ENCODE measurements at regions not wholly inside any gene's neighbourhood (a gene's known extent, or its start where the extent isn't known, plus 50 kb on each side); places are given as distances from the start of the nearest gene placed in this dataset.
A peak's percentile ranks its signal among the peaks of the same experiment; 100 is the strongest.

DNA sequence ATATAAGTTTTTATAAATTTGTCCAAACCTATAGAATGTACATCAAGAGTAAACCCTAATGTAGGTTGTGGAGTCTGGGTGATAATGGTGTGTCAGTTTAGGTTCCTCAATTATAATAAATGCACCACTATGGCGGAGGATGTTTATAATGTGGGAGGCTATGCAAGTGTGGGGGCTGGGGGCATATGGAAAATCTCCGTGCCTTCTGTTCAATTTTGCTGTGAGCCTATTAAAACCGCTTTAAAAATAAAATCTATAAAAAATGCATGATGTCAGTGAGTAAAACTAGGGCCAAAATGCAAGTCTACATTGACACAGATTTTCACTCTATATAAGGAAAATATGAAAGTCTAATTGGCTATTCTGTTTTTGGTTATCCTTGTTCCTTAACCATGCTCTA lies 774.9 kb upstream of the ALCAM start:
- ATAC-seq = no peak

DNA sequence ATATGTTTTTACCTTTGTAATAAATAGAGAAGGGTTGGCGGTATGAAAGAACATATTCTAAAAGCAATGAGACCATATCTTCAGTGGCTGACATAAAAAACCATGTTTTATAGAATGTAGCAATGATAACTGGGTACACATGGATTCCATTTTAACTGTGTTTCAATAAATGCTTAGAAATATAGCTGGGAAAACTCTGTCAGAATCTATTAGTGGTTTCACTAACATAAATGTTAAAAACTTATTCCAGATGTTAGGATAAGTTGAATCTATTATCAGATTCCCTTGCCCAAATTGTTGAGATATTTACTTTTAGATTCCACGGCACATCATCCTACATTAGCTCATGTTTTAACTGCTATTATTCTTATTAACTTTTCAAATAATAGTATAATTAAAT lies 772.2 kb upstream of the ALCAM start:
- no peak for ATAC-seq

DNA sequence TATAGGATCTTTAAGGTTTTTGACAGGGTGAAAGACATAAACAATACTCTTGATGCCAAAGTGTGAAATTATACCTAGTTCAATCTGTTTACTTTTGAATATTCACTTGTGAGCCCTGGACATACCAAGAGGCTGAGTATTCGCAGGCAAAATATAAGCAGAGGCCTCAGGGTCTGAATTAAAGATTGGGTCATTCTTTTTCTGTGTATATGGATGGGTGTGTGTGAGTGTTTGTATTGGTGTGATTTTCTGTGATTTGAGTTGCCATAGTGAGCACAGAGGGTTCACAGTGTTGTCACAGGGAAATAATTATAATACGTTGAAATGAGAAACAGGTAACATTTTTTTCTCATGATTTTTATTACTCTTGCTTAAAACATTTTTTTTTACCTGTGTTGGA lies 770.7 kb upstream of the ALCAM start:
- ATAC-seq = no peak

DNA sequence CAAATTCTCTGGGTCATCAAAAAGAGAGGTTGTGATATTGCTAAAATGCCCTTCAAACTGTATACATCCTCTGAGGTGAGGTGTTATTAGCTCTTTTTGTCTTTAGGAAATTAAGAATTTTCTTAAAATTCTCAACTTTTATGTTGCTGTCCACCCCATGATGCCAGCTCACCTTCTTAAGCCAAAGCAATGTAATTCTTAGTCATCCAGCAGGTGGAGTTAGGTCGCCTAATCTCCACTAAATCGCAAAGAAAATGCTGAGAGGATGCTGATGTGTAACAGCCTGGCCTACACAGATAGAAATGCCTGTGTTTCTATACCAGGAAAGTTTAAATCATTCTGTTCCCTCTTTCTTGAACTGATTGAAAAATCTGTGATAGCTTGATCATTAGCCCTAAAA lies 770.2 kb upstream of the ALCAM start:
- no peak for ATAC-seq

DNA sequence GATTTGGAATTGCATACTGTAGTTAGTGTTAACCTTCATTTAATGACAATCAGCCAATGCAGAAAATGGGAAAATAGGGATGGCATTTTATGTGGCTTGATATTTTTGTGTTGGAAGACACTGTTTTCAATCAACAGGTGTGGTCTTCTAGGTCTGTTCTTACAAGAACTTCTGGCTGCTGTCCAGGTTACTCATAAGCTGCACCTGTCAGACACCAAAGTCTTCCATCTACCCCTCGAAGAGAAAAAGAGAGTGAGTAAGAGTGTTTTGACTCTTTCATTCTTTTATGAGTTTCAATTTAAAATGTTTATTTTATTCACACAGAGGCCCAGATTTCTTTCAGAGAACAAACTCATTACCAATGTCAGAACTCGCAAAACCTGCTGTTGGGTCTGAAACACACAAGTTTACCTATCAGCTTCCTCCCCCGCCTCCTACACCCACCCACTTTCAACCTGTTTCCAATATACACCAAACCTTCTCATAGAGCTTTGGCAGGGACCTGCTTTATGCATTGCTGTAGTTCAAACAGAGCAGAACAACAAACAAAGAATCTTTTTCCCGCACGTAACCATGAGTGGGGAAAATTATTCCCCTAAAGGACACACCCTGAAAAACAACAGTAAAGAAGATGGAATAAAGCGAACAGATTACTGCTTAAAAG lies 767.7 kb upstream of the ALCAM start:
- ATAC-seq = no peak

DNA sequence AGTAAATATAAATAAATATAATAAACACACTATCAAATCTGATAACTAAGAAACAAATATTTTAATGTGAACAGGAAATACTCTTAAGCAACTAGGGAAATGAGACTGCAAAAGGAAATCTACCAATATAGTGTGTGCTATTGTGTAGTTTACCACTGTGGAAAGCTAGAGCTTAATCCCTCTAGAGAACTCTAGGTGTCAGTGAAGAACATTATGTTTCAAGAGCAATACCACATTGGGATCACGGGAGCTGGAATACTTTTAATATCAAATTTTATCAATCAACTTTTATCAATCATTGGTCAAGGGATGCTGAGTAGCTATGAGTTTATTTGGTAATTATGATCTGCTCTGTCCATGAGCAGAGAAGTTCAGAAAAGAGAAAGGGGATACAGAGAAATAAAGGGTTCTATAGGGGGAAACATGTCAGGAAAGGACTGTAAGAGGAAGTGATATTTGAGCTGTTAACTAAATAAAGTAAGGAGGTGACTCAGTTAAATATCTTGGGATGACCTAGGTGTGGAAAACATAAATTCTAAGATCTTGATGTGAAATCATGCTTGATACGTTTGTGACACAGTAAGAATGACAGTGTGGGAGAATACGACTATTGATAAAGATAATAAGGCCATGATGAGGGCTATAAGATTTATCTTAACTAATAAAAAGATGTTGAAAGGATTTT lies 762.2 kb upstream of the ALCAM start:
- no peak for ATAC-seq

DNA sequence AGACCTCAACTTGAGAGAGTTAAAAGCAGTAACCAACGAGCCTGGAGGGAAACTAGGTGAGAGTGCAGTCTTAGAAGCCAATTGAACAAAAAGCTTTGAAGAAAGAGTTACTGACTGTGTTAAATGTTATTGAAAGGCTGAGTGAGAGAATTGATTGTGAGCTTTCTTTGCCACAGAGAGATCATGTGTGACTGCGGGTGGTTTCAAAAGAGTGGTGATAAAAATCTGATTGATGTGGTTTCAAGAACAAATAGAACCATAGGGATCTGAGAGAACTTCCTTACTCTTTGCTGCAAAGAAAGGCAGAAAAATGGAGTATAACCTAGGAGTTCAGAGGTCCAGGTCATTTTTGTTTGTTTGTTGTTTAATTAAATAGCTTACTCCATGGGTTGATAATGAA lies 759.9 kb upstream of the ALCAM start:
- no peak for ATAC-seq

DNA sequence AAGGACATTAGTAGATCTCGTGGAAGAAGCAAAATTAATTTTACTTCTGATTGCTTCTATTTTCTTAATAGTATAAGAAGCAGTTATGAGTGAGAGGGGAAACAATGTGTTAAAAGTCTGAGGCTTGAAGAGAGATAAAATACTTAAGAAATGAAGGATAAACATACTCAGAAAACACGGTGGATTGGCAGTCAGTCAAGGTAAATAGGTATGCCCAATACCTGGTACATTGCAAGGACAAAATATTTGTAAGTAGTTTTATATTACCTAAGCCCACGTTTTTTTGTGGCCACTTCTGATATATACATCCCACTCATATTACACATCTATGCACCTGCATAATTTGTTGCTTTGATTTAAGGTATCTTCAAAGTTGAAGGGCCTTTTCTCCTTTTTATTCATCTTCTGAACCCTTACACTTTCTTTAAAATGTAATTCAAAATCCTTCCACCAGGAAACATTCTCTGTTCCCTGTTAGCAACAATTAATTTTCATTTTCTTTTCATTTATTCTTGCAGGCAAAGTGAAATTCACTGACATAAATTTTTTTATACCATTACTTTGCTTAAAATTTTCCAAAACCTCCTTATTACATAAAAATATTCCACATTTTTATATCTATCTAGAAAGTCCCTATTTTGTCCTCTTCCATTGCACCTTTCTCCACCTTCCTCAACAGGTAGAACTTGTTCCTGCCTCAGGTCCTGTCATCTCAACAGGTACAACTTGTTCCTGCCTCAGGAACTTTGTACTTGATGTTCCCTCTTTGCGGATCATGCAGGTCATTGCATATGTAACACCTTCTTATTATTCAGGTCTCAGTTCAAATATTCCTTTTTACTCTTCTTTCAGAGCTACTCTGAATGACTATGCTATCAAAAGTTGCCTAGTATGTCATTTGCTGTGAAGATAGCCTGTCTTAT lies 755.7 kb upstream of the ALCAM start:
- ATAC-seq = peak; percentile 90

DNA sequence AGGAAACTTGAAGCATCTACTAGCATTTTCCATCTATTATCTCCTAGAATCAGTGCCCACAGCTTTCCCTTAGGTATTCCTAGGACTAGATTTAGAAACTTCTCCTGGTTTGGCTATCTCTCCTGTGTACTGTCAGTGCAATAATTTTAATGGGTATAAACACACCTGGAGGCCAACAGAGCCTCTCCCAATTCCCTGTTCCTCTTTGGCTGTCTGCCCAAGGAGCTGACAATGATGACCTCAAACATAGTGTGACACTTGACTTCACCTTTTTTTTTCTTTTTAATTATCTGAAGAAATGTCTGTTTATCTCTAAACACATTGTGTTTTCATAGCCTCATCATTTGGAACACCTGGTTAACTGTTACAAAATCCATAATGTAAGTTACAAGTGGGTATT lies 754.5 kb upstream of the ALCAM start:
- ATAC-seq = peak; percentile 53

DNA sequence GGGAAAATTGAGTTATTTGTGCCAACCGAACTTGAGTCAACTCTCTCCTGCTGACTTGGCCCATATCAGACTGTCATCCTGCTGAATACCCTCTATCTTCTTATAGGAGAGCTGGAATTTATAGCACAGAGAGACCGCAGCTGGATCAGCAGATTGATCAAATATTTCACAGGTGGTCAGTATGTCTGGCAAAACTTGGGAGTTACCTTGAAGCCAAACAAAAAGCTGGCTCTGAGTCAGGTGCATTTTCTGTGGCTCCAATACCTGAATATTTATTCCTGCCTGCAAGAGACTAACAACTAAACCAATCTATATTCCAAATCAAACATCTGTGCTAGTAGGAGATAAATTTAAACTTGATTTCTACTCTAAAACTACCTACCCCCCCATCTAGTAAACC lies 752.1 kb upstream of the ALCAM start:
- ATAC-seq = no peak

DNA sequence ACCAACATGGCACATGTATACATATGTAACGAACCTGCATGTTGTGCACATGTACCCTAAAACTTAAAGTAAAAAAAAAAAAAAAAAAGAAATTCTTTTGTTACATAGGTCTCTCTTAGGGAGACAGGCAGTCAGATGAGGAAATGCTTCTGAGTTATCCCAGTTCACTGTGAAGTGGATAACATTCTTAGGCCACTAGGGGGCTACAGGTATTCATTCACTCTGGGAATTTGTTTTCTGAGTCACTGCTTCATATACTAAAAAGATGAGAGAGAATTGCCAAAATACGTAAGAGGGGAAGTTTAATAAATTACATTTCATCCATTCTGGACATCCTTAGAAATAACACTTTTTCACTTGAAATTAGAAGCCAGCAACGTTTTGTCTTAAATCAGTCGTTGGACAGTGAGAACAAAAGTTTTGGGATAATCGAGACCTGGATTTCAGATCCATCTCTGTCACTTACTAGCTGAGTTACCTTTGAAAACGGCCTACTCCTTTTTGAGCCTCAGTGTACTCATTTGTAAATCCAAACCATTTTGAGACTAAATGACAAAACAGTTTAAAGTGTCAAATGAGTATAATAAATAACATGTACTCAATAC lies 738.4 kb upstream of the ALCAM start:
- no peak for ATAC-seq

DNA sequence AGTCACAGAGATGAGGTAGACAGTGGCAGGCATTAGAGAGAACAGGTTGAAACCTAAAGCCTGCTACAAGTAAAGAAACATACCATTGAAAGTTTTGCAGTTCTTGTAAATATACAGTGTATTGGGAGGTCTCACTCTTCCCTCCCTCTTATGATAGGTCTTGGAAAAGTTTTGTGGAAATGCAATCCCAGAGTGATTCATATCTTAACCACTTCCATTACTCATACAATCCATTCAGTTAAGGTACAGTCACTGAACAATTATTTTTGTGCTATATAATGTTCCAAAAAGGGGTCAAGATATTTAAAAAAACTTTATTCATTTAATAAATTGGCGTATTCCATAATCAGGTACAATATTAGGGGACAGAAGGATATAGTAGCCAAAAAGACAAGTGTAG lies 737.7 kb upstream of the ALCAM start:
- ATAC-seq = no peak

DNA sequence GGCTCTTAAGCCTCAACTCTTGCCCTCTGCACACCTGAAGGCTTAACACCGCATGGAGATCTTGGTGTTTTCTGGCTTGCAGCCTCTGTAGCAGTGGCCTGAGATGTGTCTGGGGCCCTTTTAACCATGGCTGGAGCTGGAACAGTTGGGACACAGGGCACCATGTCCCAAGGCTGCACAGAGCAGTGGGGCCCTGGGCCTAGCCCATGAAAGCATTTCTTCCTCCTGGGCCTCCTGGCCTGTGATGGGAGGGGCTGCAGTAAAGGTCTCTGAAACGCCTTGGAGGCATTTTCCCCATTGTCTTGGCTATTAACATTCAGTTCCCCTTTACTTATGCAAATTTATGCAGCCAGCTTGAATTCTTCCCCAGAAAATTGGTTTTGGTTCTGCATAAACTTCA lies 735.5 kb upstream of the ALCAM start:
- ATAC-seq = no peak

DNA sequence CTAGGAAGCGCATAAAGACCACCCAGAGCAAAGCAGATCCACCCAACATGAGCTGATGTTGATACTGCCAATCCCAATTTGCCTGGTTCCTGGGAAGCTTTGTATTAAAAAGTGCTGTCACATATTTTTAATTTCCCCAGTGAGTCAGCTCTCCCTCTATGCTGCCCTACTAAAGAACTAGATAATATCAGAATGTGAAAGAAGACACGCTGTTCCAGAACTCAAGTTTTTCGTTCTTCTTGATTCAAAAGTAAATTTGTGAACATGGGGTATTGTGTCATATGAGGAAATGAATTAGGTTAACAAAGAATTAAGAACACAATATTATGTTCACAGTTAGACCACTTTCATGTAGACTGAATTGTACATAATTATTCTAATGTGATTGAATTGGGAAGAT lies 734.2 kb upstream of the ALCAM start:
- ATAC-seq = no peak

DNA sequence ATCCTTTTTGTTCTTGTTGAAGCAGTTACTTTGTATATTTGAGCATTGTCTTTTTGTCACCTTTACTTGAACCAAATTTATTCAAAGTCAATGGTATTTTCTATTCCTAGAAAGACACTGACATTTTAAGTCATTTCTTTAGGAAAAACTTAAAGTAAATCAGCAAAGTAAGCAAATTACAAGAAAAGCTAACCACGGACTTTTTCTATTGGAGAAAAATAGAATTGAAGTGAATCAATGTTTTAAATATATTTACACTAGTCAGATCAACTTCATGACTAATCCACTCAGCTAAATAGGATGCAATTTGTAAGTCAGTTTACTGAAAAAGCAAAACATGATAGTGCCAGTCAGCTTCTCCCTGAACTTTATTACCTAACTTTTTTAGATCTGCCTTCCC lies 733.8 kb upstream of the ALCAM start:
- no peak for ATAC-seq

DNA sequence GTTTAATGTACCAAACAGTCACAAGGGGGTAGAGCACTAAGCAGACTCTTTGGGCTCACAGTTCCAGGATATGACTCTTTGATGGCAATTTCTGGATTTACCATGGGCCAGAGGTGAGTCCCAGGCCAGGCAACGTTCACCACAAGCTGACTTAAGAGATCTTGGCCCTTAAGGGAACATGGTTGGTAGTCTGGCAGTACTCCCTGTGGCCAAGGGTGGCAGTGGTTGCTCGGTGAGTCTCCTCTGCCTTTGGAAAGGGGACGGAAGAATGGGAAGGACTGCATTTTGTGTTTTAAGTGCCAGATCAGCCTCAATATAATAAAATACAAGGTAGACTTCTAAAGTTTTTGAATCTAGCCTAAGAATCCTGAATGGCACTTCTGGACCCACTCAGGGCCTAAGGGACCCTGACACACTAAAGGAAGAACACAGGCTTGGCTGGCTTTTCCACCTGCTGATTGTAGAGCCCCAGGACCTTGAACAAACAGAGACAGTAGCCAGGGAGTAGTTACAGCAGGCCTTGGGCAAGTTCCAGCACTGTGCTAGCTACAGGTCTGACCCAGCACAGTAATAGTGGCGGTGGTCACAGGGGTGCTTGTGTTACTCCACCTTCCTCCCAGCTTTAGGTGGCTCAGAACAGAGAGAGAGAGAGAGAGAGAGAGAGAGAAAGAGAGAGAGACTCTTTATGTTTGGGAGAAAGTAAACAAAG lies 730.7 kb upstream of the ALCAM start:
- no peak for ATAC-seq

DNA sequence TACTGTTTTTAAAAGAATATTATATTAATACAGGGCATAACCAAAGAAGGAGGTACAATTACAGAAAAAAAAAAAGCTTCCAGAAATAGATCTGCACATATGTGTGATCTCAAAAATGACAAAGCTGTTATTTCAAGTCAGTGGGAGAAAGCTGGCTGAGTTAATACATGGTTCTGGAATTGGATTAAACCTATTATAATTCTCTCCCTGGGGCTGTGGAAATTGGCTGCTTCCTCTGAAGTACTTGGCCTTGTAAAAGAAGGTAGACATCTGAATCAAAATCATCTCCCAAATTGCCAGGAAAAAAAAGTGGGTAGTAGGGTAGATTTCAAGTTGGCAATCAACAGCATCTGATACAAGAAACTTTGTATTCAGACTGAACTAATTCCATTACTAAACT lies 723.9 kb upstream of the ALCAM start:
- ATAC-seq = no peak

DNA sequence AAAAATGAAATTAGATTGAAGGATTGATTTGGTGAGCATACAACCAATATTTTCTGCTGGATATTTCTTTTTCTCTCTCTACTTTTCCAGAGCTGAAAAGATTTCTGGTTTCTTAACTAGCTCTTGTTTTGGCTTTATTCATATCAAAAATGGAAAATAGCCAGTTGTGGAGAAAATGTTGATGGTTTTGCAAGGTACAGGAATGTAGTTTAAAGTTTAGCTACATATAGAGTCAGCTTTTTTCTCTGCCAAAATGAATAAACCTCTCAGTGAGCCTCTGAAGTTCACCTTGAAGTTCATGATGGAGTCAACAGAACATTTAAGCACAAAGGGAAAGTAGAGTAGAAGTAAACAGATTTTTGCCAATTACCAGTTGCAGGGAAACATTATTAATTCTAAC lies 720.5 kb upstream of the ALCAM start:
- no peak for ATAC-seq

DNA sequence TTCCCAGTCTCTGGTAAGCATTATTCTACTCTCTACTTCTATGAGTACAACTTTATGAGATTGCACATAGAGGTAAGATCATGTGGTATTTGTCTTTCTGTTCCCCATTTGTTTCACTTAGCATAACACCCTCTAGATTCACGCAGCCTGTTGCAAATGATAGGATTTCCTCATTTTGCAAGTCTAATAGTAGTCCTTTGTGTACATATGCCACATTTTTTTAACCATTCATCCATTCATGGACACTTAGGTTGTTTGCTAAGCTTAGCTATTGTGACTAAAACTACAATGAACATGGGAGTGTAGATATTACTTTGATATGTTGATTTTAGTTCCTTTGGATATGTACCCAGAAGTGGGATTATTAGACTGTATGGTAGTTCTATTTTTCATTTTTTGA lies 717.9 kb upstream of the ALCAM start:
- ATAC-seq = no peak

DNA sequence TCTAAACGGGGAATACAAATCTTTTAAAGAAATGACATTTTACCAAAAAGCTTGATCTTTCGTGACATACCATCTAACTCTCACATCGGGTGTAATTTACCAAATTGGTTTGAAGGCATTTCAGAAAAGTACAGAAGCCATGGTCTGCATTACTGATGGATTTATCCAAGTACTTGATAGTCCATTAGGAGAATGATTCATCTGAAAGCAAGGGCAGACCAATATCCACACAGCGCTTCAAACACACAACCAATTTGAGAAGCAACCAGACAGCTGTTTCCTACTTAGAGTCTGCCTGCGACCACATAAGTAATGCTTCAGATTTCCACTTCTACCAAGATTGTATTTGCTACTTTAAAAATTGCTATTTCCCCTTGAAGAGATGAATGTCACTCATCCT lies 697.6 kb upstream of the ALCAM start:
- no peak for ATAC-seq

DNA sequence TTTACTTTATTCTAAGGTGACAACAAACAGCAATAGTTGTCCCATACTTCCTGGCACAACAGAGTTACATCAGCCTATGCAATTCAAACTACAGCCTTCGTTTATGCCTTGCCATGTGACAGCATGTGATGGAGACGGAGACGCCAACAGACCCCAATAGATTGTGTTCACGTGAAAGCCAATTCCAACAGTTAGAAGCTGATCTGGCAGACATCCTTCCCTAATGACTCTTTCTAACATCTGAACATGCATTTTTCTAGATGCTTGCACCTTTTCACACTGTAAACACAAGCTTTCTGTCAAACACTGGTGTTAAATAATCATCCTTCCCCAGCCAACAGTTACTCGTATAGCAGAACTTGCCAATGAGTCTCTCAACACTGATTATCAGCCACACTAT lies 694.4 kb upstream of the ALCAM start:
- ATAC-seq = no peak

DNA sequence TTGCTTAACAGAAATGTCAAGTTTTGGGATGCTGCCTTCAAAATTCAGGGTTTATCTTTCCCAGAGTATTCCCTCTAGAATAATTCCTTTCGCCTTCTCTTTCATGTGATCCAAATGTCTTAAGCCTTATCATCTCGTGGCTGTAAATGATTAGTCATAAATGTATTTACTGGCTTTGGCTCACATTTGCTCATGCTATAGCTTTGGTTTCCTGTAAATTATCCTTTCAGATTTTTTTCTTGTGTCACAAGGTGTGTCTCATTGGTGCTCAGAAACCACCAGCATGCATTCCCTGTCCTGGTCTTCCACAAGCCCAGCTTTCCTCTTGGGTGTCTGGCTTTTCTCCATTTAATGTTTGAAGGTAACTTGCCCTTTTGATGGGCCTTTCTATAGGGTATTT lies 692.7 kb upstream of the ALCAM start:
- ATAC-seq = no peak

DNA sequence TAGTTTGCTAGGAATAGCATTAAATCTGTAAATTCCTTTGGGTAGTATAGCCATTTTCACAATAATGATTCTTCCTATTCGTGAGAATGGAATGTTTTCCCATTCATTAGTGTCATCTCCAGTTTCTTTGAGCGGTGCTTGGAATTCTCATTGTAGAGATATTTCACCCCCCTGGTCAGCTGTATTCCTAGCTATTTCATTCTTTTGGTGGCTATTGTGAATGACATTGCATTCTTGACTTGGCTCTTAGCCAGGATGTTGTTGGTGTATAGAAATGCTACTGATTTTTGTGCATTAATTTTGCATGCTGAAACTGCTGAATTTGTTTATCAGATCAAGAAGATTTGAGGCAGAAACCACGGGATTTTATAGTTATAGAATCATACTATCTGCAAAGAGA lies 690.5 kb upstream of the ALCAM start:
- ATAC-seq = no peak
